ENCODE measurements at regions not wholly inside any gene's neighbourhood (a gene's known extent, or its start where the extent isn't known, plus 50 kb on each side); places are given as distances from the start of the nearest gene placed in this dataset.

DNA sequence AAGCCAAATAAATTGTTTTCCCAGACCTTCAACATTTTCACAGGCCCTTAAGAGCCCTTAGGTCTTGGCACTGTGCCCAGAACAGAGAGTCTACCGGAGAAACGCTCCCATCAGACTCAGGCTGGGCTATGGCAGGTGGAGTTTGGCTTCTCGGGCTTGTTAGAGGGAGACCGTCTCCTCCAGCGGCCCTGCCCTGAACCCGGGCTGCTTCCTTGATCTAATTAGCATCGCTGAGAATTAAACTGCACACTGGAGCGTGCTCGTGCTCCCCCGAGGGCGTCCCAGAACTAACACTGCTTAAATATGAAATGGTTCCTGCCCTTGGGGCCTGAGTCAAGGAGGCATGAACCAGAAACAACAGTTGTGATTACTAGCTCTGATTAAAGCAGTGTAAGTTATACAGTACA, 634.4 kb downstream of the MATN1 start:
- no peaks in the 10 kb centered on the region for H3K4me1 ChIP-seq (ENCODE audit: control insufficient read depth, insufficient read depth, low read length)
- no peaks in the 10 kb centered on the region for H3K27me3 ChIP-seq (replicated peaks in 1 of 2; ENCODE audit: control insufficient read depth in 2 of 2, insufficient read depth in 2 of 2, low read length in 1 of 2)
- RAD21 ChIA-PET (ENCODE audit: unreplicated experiment), result no interaction called here

DNA sequence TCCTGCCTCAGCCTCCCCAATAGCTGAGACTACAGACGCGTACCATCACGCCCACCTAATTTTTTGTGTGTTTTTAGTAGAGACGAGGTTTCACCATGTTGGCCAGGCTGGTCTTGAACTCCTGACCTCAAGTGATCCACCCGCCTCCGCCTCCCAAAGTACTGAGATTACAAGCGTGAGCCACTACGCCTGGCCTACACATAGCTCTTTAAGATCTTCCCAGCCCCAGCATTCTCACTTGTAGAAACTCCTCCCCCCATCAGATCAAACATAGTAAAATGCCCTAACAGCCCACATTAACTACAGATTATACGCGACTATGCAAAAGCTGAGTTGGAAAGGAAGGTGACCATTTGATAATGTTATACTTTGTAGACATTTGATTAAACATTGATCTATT, 634.8 kb downstream of the MATN1 start:
- intact Hi-C loops (cut with micrococcal nuclease; ENCODE audit: unreplicated experiment), result no loop called here
- Histone ChIP-seq H3K4me3 (no peak overlapping the region), H3K4me2 (ENCODE audit: control insufficient read depth, insufficient read depth) (no peak overlapping the region), H3K27me3 (replicated peaks in 1 of 2; ENCODE audit: control insufficient read depth in 2 of 2, insufficient read depth in 2 of 2, low read length in 1 of 2) (peaks cover 0 to 1% of the 10 kb centered on the region in 2 experiments; a peak in 1 of 4 replicates), H3K9me3 (replicated peaks; ENCODE audit: control insufficient read depth, insufficient read depth, low read length) (peaks cover 2% of the 10 kb centered on the region; the same call in 1 of the 3 replicates), H3K36me3 (ENCODE audit: control insufficient read depth in 2 of 2, insufficient read depth in 2 of 2, low read length in 1 of 2) (no peaks in the 10 kb centered on the region), H3K4me1 (ENCODE audit: control insufficient read depth, insufficient read depth, low read length) (no peaks in the 10 kb centered on the region), H4K20me1 (ENCODE audit: control insufficient read depth, insufficient read depth) (no peaks in the 10 kb centered on the region), H3K27ac (ENCODE audit: control insufficient read depth, insufficient read depth) (no peak overlapping the region), H2AFZ (ENCODE audit: control insufficient read depth, low read depth, low read length) (no peak overlapping the region), H3K79me2 (ENCODE audit: control insufficient read depth, insufficient read depth, low read length) (no peaks in the 10 kb centered on the region), H3K9ac (ENCODE audit: control insufficient read depth, insufficient read depth, low read length) (no peak overlapping the region)
- SMC1A ChIA-PET (ENCODE audit: uncharacterized antibody, unreplicated experiment), result no interaction called here
- CTCF ChIA-PET, result no interaction called here
- POLR2A ChIA-PET, result no interaction called here
- in situ Hi-C loops (cut with MboI), result no loop called here
- no peak for DNase-seq (ENCODE audit: low read depth, low spot score)
- RAD21 ChIA-PET (ENCODE audit: unreplicated experiment), result no interaction called here
- no peak for ATAC-seq
- WGBS (ENCODE audit: insufficient coverage, insufficient replicate concordance, low lambda C conversion rate, missing lambda C conversion rate), result 54% methylated on average over 10 of the region's 10 CpGs
- no peak for FAIRE-seq
- no TSS peak for BruUV-seq (replicated peaks)
- TF ChIP-seq, protein P1, sequence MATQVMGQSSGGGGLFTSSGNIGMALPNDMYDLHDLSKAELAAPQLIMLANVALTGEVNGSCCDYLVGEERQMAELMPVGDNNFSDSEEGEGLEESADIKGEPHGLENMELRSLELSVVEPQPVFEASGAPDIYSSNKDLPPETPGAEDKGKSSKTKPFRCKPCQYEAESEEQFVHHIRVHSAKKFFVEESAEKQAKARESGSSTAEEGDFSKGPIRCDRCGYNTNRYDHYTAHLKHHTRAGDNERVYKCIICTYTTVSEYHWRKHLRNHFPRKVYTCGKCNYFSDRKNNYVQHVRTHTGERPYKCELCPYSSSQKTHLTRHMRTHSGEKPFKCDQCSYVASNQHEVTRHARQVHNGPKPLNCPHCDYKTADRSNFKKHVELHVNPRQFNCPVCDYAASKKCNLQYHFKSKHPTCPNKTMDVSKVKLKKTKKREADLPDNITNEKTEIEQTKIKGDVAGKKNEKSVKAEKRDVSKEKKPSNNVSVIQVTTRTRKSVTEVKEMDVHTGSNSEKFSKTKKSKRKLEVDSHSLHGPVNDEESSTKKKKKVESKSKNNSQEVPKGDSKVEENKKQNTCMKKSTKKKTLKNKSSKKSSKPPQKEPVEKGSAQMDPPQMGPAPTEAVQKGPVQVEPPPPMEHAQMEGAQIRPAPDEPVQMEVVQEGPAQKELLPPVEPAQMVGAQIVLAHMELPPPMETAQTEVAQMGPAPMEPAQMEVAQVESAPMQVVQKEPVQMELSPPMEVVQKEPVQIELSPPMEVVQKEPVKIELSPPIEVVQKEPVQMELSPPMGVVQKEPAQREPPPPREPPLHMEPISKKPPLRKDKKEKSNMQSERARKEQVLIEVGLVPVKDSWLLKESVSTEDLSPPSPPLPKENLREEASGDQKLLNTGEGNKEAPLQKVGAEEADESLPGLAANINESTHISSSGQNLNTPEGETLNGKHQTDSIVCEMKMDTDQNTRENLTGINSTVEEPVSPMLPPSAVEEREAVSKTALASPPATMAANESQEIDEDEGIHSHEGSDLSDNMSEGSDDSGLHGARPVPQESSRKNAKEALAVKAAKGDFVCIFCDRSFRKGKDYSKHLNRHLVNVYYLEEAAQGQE (IDR thresholded peaks at IDR 0.05; ENCODE audit: low read depth, low read length), result no peak
- no peak for TF ChIP-seq MEF2A (IDR thresholded peaks at IDR 0.05; ENCODE audit: insufficient read depth, low read depth, low read length)
- TF ChIP-seq IRF4 (IDR thresholded peaks at IDR 0.05; ENCODE audit: low read depth, low read length), result no peak
- TF ChIP-seq, protein P2, sequence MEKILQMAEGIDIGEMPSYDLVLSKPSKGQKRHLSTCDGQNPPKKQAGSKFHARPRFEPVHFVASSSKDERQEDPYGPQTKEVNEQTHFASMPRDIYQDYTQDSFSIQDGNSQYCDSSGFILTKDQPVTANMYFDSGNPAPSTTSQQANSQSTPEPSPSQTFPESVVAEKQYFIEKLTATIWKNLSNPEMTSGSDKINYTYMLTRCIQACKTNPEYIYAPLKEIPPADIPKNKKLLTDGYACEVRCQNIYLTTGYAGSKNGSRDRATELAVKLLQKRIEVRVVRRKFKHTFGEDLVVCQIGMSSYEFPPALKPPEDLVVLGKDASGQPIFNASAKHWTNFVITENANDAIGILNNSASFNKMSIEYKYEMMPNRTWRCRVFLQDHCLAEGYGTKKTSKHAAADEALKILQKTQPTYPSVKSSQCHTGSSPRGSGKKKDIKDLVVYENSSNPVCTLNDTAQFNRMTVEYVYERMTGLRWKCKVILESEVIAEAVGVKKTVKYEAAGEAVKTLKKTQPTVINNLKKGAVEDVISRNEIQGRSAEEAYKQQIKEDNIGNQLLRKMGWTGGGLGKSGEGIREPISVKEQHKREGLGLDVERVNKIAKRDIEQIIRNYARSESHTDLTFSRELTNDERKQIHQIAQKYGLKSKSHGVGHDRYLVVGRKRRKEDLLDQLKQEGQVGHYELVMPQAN (conservative IDR thresholded peaks at IDR 0.05), result no peak
- TF ChIP-seq, protein P3, sequence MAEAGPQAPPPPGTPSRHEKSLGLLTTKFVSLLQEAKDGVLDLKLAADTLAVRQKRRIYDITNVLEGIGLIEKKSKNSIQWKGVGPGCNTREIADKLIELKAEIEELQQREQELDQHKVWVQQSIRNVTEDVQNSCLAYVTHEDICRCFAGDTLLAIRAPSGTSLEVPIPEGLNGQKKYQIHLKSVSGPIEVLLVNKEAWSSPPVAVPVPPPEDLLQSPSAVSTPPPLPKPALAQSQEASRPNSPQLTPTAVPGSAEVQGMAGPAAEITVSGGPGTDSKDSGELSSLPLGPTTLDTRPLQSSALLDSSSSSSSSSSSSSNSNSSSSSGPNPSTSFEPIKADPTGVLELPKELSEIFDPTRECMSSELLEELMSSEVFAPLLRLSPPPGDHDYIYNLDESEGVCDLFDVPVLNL (IDR thresholded peaks at IDR 0.05; ENCODE audit: low read depth, low read length), result no peak
- no peak for TF ChIP-seq SPI1 (IDR thresholded peaks at IDR 0.05; ENCODE audit: borderline replicate concordance, insufficient read depth, low read depth, low read length)
- no peak for TF ChIP-seq MYB (IDR thresholded peaks at IDR 0.05; ENCODE audit: borderline replicate concordance, low read depth, low read length)
- TF ChIP-seq, protein P4, sequence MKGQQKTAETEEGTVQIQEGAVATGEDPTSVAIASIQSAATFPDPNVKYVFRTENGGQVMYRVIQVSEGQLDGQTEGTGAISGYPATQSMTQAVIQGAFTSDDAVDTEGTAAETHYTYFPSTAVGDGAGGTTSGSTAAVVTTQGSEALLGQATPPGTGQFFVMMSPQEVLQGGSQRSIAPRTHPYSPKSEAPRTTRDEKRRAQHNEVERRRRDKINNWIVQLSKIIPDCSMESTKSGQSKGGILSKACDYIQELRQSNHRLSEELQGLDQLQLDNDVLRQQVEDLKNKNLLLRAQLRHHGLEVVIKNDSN (IDR thresholded peaks at IDR 0.05; ENCODE audit: borderline replicate concordance, extremely low read length, insufficient read depth, low read depth, low read length), result no peak

More for the DNA sequence above, 634.4 kb downstream of the MATN1 start:
- TF ChIP-seq MYB (IDR thresholded peaks at IDR 0.05; ENCODE audit: borderline replicate concordance, low read depth, low read length) (no peak), ZBED1 (IDR thresholded peaks at IDR 0.05; ENCODE audit: borderline replicate concordance) (no peak)
- BruUV-seq (replicated peaks), result no TSS peak
- Histone ChIP-seq H3K36me3 (ENCODE audit: control insufficient read depth in 2 of 2, insufficient read depth in 2 of 2, low read length in 1 of 2) (no peaks in the 10 kb centered on the region), H3K4me2 (ENCODE audit: control insufficient read depth, insufficient read depth) (no peak overlapping the region), H4K20me1 (ENCODE audit: control insufficient read depth, insufficient read depth) (no peaks in the 10 kb centered on the region), H3K27ac (ENCODE audit: control insufficient read depth, insufficient read depth) (no peak overlapping the region), H2AFZ (ENCODE audit: control insufficient read depth, low read depth, low read length) (no peak overlapping the region), H3K79me2 (ENCODE audit: control insufficient read depth, insufficient read depth, low read length) (no peaks in the 10 kb centered on the region), H3K4me3 (no peak overlapping the region), H3K9me3 (replicated peaks; ENCODE audit: control insufficient read depth, insufficient read depth, low read length) (peaks cover 2% of the 10 kb centered on the region; the same call in 1 of the 3 replicates), H3K9ac (ENCODE audit: control insufficient read depth, insufficient read depth, low read length) (no peak overlapping the region)
- FAIRE-seq (no peak), ATAC-seq (no peak), DNase-seq (ENCODE audit: low read depth, low spot score) (no peak)
- intact Hi-C loops (cut with micrococcal nuclease; ENCODE audit: unreplicated experiment) (no loop called here), in situ Hi-C loops (cut with MboI) (no loop called here)
- ChIA-PET CTCF (no interaction called here), POLR2A (interaction anchor here (0.6 kb wide), 1 partner anchor 84 kb away, joined by 3 read pairs; no protein-coding TSS in a partner anchor), SMC1A (ENCODE audit: uncharacterized antibody, unreplicated experiment) (no interaction called here)
- 32% methylated on average over 11 of the region's 11 CpGs for WGBS (ENCODE audit: insufficient coverage, insufficient replicate concordance, low lambda C conversion rate, missing lambda C conversion rate)
